CMK (cell line): ENCODE measurements at regions not wholly inside any gene's neighbourhood (a gene's known extent, or its start where the extent isn't known, plus 50 kb on each side); places are given as distances from the start of the nearest gene placed in this dataset.
"Not testable (repeated sequence)": the region's sequence is repeated elsewhere in the genome, so short reads cannot be mapped to it uniquely, and the experiment has no call there.

Experiments used
- DNase-seq: peaks from one replicate; pipeline ENCODE4 v3.0.0-alpha.2; 2010; ENCODE audit warnings: low read depth

- no peak for DNase-seq
Observed at GRCh38 chr2:33946193-33946592, 347.1 kb upstream of the FAM98A start.

- DNase-seq: no peak
Observed at GRCh38 chr2:33933203-33933602, 334.1 kb upstream of the FAM98A start.

DNA sequence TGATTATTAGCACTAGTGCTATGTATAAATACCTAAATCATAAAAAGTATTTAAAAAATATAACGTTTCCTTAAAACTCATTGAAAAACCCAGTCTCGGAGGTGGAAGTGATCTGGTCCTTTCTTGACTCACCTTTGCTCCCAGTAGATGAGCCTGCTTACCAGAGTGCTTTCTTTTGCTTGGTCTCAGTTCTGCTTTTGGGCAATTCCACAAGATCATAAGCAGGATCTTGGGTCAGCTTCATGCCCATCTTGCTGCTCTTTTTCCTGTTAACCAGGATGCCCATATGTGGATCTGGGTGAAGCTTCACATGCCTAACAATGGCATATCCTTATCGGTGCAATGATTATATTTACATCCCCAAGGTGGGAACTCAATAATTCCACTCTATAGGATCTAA, 332.1 kb upstream of the FAM98A start:
- DNase-seq: no peak

DNA sequence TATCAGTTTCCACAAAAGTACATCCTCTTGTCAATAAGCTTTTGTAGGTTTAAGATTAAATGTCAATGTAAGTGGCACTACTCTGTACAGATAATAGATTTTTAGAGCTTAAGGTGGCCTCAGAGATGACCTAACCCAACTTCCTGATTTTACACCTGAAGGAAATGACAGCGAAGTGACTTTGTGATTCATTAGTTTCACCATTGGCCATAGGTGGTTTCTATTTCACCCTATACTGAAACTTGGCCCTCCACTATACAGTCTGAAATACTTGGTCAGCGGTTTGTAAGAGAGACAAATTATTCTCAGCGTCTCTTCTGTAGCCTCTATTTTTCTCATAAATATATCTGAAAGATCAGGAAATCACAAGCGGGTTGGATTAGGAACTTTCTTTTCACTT, 330.4 kb upstream of the FAM98A start:
- DNase-seq: no peak

GRCh38 chr2:33927756-33928155, 328.7 kb upstream of the FAM98A start:
- no peak for DNase-seq

DNA sequence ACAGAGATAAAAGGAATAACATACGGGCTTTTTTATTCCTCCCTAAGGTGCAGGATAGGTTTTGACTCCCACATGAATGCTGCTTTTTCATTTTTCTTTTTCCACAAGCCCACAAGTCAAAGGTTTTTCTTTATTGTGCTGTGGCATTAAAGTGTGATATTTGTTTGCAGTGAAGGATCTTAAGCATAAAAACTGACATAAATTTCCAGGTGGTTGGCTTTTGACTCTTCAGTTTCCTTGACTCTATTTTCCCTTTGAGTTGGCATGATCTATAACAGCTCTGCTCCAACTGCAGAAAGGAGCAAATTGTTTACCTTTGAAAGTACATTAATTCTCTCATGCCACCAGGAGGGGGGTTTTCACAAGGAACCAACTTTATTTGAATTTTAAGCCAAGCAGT, 326.2 kb upstream of the FAM98A start:
- no peak for DNase-seq

DNA sequence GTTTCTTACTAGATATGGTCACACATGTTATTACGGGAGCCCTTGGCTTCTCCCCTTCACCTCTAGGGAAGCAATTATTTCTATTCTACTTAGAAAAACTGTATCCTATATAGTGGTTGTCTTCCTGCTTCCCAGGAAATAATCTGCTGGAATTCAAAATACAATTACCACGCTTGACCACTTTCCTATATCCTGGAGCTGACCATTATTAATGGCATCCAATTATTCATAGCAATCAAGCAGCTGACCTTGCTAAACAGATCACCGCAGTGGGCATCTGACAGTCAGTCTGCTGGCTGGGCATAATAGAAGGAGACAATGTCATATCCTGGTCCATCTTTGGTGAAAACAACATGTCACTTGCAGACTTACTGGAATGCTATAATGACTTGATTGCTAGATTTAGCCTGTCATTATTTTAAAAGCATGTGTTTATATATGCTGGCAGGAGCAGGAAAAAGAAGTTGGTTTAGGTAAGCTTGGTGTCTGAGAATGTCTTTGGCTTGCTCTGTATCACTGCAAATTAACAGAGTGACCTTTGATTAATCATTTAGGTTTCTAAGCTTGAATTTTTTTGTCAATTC, 325.6 kb upstream of the FAM98A start:
- DNase-seq: no peak

- DNase-seq: no peak
Observed at GRCh38 chr2:33917252-33917651, 318.2 kb upstream of the FAM98A start.

GRCh38 chr2:33913071-33913616, 314.0 kb upstream of the FAM98A start:
- DNase-seq: no peak

DNA sequence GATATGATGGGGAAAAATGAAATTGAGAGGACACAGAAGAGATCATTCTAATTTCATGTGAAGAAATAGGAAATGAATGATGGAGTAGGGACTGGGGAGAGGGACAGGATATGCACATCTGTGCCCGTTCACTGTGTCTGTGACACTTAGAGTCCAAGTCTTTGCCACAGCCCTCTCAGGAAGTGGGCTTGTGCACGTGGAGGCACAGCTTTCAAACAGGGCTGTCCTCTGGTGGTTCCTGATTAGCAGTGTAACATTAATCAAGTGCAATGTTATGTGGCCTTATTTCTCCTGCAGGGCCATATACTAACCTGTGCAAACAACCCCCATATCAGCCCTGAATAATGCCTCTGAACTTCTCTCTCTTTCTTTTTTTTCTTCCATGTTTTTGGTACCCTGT, 312.2 kb upstream of the FAM98A start:
- peak; percentile 5 for DNase-seq

GRCh38 chr2:33909945-33910695, 311.0 kb upstream of the FAM98A start:
- no peak for DNase-seq

GRCh38 chr2:33907866-33908265, 308.8 kb upstream of the FAM98A start:
- DNase-seq: no peak

- not testable (repeated sequence) for DNase-seq
Observed at GRCh38 chr2:33906129-33906528, 307.0 kb upstream of the FAM98A start.

GRCh38 chr2:33904801-33905200, 305.7 kb upstream of the FAM98A start:
- no peak for DNase-seq

DNA sequence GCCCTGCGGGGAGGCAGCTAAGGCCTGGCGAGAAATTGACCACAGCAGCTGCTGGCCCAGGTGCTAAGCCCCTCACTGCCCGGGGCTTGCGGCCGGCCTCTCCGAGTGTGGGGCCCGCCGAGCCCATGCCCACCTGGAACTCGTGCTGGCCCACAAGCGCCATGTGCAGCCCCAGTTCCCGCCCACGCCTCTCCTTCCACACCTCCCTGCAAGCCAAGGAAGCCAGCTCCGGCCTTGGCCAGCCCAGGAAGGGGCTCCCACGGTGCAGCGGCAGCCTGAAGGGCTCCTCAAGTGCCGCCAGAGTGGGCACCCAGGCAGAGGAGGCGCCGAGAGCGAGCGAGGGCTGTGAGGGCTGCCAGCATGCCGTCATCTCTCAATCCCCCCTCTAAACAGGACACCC, 304.6 kb upstream of the FAM98A start:
- DNase-seq: no peak

GRCh38 chr2:33903215-33903614, 304.1 kb upstream of the FAM98A start:
- DNase-seq: no peak

GRCh38 chr2:33900610-33901009, 301.5 kb upstream of the FAM98A start:
- DNase-seq: no peak

DNA sequence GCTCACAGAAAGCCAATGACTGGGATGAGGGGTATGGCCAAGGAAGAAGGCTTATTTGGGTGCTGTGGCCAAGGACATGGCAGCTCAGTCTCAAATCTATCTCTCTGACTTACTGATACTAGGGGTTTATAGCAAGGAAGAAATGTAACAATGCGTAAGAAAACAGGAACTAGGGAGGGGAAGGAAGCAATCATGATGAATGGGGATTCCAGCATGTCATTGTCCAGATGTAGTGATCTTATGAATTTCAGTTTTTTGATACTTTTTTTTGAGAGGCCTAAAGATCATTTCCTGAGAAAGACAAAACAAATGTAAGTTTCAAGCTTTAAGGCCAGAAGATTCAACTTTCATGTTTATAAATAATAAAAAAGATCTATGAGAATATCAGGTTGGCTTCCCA, 298.6 kb upstream of the FAM98A start:
- no peak for DNase-seq

DNA sequence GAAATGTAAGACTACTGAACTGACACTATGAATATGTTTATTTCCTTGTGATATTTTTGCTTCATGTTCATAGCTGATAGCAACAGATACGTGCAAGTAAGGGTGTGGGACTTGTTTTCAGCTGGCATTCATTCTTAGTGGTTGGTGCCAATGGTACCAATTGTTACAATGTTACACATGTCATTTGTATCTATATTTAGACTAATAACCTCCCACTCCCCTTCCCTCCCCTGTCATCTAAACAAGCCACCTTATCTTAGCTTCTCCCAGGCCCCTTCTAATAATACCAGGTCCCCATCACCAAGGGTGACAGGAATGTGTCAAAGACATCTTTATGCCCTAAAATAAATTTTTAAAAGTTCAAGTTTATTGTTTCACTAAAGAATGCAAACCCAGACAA, 294.7 kb upstream of the FAM98A start:
- DNase-seq: no peak

- DNase-seq: no peak
Observed at GRCh38 chr2:33891616-33892015, 292.5 kb upstream of the FAM98A start.

DNA sequence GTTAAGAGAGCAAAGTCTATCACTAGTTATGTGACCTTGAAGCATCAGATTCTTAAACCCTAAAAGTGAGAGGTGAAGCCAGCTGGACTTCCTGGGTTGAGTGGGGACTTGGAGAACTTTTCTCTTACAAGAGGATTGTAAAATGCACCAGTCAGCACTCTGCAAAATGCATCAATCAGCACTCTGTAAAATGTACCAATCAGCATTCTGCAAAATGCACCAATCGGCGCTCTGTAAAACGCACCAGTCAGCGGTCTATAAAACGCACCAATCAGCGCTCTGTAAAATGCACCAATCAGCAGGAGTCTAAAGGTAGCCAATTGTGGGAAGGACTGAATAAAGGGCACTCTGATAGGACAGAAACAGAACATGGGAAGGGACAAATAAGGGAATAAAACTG, 291.6 kb upstream of the FAM98A start:
- DNase-seq: no peak

DNA sequence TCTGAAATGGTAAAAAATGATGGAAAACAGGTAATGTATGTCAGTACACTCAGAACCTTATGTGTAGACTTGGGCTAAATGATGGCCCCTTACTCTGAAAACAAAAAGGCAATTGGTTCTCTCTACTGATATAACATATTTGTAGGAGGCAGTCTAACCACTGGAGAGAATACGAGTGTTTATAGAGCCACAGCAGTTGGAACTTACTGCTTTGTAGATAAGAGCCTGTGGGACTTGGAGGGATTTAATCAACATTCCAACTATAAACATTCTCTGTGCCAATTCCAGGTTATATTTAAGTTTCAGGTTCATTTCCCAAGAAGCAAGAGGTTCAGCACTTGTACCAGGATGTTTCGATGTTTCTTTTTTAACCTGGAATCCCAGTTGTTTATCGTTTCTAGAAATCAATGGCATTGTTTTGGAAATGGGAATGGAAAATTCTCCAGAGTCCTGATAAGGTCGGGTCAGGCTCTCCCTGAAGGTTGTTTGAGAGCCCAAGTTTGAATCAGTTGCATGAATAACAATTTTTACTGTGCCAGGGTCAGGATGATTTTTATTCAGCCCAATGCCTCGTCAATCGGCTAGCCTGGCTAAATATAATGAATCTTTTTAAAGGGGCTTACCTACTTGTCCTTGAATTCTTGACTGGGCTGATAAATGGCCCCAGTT, 278.4 kb upstream of the FAM98A start:
- no peak for DNase-seq

GRCh38 chr2:33873076-33873605, 274.0 kb upstream of the FAM98A start:
- DNase-seq: no peak
